BLaER1 treated with 17β-estradiol and CSF1 and Interleukin-3, amounts not matched to agents 10 nM and 100 nM (cell line): ENCODE measurements at regions not wholly inside any gene's neighbourhood (a gene's known extent, or its start where the extent isn't known, plus 50 kb on each side); places are given as distances from the start of the nearest gene placed in this dataset.
A peak's percentile ranks its signal among the peaks of the same experiment; 100 is the strongest.

Source experiments
- H3K27ac ChIP-seq, 11 experiments: shearing (Covaris generic); formaldehyde crosslinking; 2 replicates each; pipeline ENCODE4 v1.8.1; 2022
- H3K27me3 ChIP-seq, 11 experiments: shearing (Covaris generic); formaldehyde crosslinking; 2 replicates each; pipeline ENCODE4 v1.8.1; 2022
- H3K36me3 ChIP-seq, 11 experiments: shearing (Covaris generic); formaldehyde crosslinking; 2 replicates each; pipeline ENCODE4 v1.8.1; 2022
- H3K4me1 ChIP-seq, 10 experiments: shearing (Covaris generic); formaldehyde crosslinking; 2 replicates each; pipeline ENCODE4 v1.8.1; 2022
- H3K4me2 ChIP-seq, 11 experiments: shearing (Covaris generic); formaldehyde crosslinking; 2 replicates each; pipeline ENCODE4 v1.8.1; 2022
- H3K4me3 ChIP-seq, 10 experiments: shearing (Covaris generic); formaldehyde crosslinking; 2 replicates each; pipeline ENCODE4 v1.8.1; 2022
- H3K9ac ChIP-seq, 11 experiments: shearing (Covaris generic); formaldehyde crosslinking; 2 replicates each; pipeline ENCODE4 v1.8.1; 2022
- H3K9me3 ChIP-seq, 11 experiments: shearing (Covaris generic); formaldehyde crosslinking; replicated peaks in 1 of 11; 2 replicates each; pipeline ENCODE4 v1.8.1; 2022
- H4K20me1 ChIP-seq, 11 experiments: shearing (Covaris generic); formaldehyde crosslinking; 2 replicates each; pipeline ENCODE4 v1.8.1; 2022
- Cebpa-rat ChIP-seq, 11 experiments: shearing (Covaris generic); IDR thresholded peaks; 2 replicates each; pipeline ENCODE4 v1.8.1; 2022

DNA sequence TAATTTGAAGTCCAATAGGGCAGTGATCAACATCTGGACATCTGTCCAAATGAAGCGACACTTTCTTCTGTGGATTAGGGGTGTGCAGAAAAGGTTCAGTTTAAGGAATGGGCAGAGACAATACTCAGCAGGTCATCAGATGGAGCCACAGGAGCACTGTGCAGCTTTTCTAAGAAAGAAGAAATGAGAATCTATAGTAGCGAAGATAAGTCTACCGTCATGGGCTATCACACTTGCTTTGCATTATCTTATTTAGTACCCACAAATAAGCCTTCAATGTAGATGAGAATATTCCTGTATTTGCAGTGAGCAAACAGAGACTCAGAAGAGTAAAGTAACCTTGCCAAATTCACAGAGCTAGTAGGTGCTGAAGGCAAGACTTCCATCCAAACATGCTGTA is 412.0 kb upstream of the GOT2 start:
- Histone ChIP-seq H3K4me2 (no peak overlapping the region), H4K20me1 (no peaks in the 10 kb centered on the region), H3K27me3 (no peaks in the 10 kb centered on the region), H3K9ac (no peak overlapping the region), H3K9me3 (peaks cover 0 to 4% (median 0%) of the 10 kb centered on the region in 11 experiments; a peak in 1 of 22 replicates), H3K27ac (no peak overlapping the region), H3K4me3 (no peak overlapping the region), H3K36me3 (no peaks in the 10 kb centered on the region), H3K4me1 (peaks cover 0 to 18% (median 0%) of the 10 kb centered on the region in 10 experiments; a peak in 4 of 20 replicates)
- TF ChIP-seq Cebpa-rat (IDR thresholded peaks at IDR 0.05), result no peak

DNA sequence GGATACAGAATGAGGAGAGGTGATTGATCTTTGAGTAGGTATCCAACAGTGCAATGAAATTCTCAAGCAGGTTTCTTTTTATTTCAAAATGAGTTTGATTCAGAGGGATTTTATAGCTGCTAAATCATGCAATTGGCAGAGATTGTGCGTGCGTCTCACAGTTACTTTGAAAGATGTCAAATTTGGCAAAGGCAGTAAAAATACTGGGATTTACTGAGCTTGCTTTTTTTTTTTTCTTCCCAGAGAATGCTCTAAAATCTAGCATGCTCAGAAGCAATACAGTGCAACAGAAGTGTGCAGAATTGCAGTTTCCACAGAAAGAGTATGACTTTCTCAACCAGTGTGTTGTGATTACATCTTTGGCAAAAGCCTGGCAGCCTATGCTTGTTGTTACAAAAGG is 410.7 kb upstream of the GOT2 start:
- Histone ChIP-seq H3K9ac (no peak overlapping the region), H4K20me1 (no peaks in the 10 kb centered on the region), H3K36me3 (no peaks in the 10 kb centered on the region), H3K4me2 (no peak overlapping the region), H3K27ac (no peak overlapping the region), H3K9me3 (peaks cover 0 to 4% (median 0%) of the 10 kb centered on the region in 11 experiments; a peak in 1 of 22 replicates), H3K4me1 (peaks cover 0 to 18% (median 0%) of the 10 kb centered on the region in 10 experiments; a peak in 4 of 20 replicates), H3K4me3 (no peak overlapping the region), H3K27me3 (no peaks in the 10 kb centered on the region)
- no peak for TF ChIP-seq Cebpa-rat (IDR thresholded peaks at IDR 0.05)

DNA sequence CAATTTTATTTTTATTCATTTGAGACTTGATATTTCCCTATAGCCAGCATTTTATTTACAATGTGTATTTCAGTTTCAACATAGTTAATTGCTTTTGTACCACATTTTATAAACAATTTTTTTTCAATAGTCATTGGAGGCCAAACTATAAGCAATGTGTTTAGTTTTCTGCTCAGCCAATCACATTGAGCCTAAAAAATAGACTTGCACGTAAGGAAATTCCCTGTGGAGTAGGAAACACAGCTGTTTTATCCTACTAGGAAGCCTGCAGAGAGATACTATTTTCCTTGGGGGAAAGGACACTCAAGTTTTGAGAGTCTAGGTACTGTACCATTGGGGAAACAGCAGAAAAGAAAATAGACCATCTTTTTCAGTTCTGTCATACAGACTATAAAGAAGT is 410.2 kb upstream of the GOT2 start:
- no peak overlapping the region for H3K4me3 ChIP-seq
- no peak overlapping the region for H3K9ac ChIP-seq
- no peaks in the 10 kb centered on the region for H3K27me3 ChIP-seq
- H3K27ac ChIP-seq, result no peak overlapping the region
- no peaks in the 10 kb centered on the region for H4K20me1 ChIP-seq
- TF ChIP-seq Cebpa-rat (IDR thresholded peaks at IDR 0.05), result no peak
- no peak overlapping the region for H3K4me2 ChIP-seq
- H3K4me1 ChIP-seq, result peaks cover 0 to 18% (median 0%) of the 10 kb centered on the region in 10 experiments; a peak in 4 of 20 replicates
- no peaks in the 10 kb centered on the region for H3K36me3 ChIP-seq
- H3K9me3 ChIP-seq, result peaks cover 0 to 6% (median 1%) of the 10 kb centered on the region in 11 experiments; a peak in 13 of 22 replicates

DNA sequence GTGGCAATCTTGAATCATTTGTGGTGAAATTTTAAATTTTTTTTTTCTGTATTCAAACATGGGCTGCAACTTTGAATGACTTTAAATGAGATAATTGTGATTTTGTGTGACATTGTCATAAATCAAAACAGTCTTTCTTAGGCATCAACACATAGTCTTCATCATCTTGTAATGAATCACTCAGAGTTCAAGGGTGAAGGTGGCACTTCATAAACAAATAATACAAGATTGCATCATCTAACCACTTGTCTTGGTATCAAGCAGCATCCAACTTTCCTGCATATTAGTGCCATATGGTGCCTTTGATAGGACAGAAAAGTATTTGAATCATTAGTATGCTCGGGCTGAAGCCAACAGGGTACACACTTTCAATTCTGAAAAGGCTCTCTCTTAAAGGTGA is 392.4 kb upstream of the GOT2 start:
- no peak overlapping the region for H3K4me3 ChIP-seq
- no peaks in the 10 kb centered on the region for H3K27me3 ChIP-seq
- H3K9ac ChIP-seq, result no peak overlapping the region
- no peak overlapping the region for H3K27ac ChIP-seq
- no peaks in the 10 kb centered on the region for H3K4me1 ChIP-seq
- H4K20me1 ChIP-seq, result no peaks in the 10 kb centered on the region
- H3K36me3 ChIP-seq, result no peaks in the 10 kb centered on the region
- no peaks in the 10 kb centered on the region for H3K9me3 ChIP-seq
- H3K4me2 ChIP-seq, result no peak overlapping the region
- 0 out of 22 replicates have a peak, but pooled peaks of 1 of the 11 experiments have one; percentile 12 for TF ChIP-seq Cebpa-rat (IDR thresholded peaks at IDR 0.05)

DNA sequence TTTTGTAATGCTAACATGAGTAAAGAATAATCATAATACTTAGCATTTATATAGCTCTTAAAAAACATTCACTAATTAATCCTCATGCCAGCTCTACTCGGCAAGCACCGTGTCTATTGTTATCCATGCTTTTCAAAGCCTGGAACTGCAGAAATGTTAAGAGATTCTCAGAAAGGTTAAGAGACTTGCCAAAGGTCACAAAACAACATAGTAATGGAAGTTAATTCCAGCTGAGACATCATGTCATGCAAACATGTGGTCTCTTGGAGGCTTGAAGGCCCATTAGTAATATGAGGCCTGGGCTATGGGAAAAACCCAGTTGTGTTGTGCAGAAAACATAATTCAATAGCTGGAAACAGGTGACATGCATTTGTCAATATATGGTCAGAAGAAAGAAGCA is 389.9 kb upstream of the GOT2 start:
- H3K36me3 ChIP-seq, result no peaks in the 10 kb centered on the region
- H3K4me2 ChIP-seq, result no peak overlapping the region
- no peaks in the 10 kb centered on the region for H3K27me3 ChIP-seq
- H3K27ac ChIP-seq, result no peak overlapping the region
- TF ChIP-seq Cebpa-rat (IDR thresholded peaks at IDR 0.05), result no peak
- H3K4me1 ChIP-seq, result no peaks in the 10 kb centered on the region
- no peak overlapping the region for H3K4me3 ChIP-seq
- peaks cover 0 to 3% (median 0%) of the 10 kb centered on the region in 11 experiments; a peak in 1 of 22 replicates for H3K9me3 ChIP-seq
- H4K20me1 ChIP-seq, result no peaks in the 10 kb centered on the region
- no peak overlapping the region for H3K9ac ChIP-seq

DNA sequence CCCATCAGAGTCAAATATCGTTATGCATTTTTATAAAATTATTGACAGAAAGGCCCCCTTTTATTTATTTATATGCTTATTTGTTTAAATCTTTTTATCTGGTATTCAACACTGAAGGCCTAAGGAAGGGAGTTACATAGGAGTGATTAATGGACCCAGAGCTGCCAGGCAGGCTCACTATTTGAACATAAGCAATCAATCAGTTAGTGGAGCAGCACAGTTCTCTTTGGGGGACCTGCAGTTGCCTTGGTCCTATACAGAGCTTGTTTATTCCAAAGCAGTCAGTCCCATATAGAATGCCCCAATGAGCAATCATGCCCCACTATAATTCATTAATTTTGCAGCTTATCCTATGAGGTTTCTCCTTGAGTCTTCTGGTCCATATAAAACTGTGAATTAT is 389.4 kb upstream of the GOT2 start:
- H3K4me2 ChIP-seq, result no peak overlapping the region
- H3K27me3 ChIP-seq, result no peaks in the 10 kb centered on the region
- H3K36me3 ChIP-seq, result no peaks in the 10 kb centered on the region
- no peaks in the 10 kb centered on the region for H3K4me1 ChIP-seq
- H3K9me3 ChIP-seq, result peaks cover 0 to 3% (median 0%) of the 10 kb centered on the region in 11 experiments; a peak in 1 of 22 replicates
- no peak overlapping the region for H3K4me3 ChIP-seq
- H3K27ac ChIP-seq, result no peak overlapping the region
- no peak for TF ChIP-seq Cebpa-rat (IDR thresholded peaks at IDR 0.05)
- no peaks in the 10 kb centered on the region for H4K20me1 ChIP-seq
- no peak overlapping the region for H3K9ac ChIP-seq

DNA sequence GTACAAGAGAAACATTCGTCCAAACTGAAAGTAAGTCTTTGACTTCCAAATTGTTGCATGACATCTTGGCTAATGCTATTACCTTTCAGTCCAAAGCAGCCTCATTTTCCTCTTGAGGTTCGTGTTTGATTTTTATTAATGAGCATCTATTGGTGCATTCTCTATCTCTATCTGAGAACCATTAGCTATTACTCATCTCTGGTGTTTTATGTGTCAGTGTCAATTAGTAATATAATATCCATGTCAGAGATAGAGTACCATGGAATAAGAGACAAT is 388.1 kb upstream of the GOT2 start:
- H3K36me3 ChIP-seq, result no peaks in the 10 kb centered on the region

DNA sequence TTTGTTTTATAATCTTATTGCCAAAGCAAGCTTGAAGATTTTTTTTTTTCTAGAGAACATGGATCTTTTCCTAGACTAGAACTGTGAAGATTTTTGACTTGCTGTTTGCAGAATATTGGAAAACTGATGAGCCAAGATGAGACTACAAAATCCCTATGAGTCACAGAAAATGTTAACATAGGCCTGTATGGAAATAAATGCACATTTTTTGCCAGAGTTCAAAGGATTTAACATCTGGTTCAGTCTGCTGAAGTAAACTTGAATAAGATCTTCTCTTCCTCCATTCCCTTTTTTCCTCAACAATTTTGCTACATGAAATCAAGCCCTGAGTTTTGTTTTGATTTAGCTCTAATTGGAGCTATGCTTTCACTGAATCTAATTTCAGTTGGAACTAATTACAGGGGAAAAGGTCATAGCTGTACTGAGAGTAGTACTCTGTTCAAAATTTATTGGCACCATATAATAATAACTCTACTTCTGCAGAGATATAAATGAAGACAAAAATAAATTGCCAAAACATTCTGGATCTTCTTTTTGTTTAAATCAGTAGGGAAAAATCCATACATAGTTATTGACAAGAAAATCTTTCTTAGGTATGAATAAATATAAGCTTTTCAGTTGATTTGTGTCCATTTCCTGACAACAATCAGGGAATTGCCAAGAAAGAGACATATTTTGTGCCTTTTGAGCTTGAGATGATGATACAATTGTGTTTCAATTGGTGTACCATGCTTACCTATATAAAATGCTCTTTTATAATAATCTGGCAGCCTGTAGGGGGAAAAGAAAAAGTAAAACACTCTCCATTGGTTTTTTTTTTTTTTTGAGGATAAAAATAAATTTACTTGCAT is 387.5 kb upstream of the GOT2 start:
- Histone ChIP-seq H3K4me3 (no peak overlapping the region), H3K4me1 (no peaks in the 10 kb centered on the region), H3K9me3 (peaks cover 0 to 3% (median 0%) of the 10 kb centered on the region in 11 experiments; a peak in 1 of 22 replicates), H3K9ac (no peak overlapping the region), H3K36me3 (no peaks in the 10 kb centered on the region), H3K4me2 (no peak overlapping the region), H3K27me3 (no peaks in the 10 kb centered on the region), H4K20me1 (no peaks in the 10 kb centered on the region), H3K27ac (no peak overlapping the region)
- no peak for TF ChIP-seq Cebpa-rat (IDR thresholded peaks at IDR 0.05)

More for the DNA sequence above, 388.1 kb upstream of the GOT2 start:
- TF ChIP-seq Cebpa-rat (IDR thresholded peaks at IDR 0.05), result no peak
- Histone ChIP-seq H3K27ac (no peak overlapping the region), H3K4me2 (no peak overlapping the region), H3K4me1 (no peaks in the 10 kb centered on the region), H3K9ac (no peak overlapping the region), H4K20me1 (no peaks in the 10 kb centered on the region), H3K27me3 (no peaks in the 10 kb centered on the region), H3K4me3 (no peak overlapping the region), H3K9me3 (peaks cover 0 to 3% (median 0%) of the 10 kb centered on the region in 11 experiments; a peak in 1 of 22 replicates)

DNA sequence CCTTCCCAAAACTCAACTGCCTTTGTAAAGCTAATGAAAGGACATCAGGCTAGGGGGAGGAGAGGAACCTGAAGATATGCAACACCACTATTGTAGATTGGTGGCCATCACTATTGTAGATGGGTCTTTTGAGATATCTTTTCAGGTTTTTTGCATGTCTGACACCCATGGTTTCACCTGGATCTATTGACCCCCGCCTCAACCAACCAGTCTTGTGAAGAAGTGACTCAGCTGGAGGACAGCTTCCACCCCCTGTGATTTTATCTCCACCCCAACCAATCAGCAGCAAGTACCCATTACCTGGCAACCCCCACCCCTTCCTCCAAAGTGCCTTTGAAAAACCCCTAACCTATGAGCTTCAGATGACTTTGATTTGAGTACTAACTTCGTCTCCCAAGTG is 382.6 kb upstream of the GOT2 start:
- Histone ChIP-seq H4K20me1 (no peaks in the 10 kb centered on the region), H3K27ac (no peak overlapping the region), H3K4me1 (no peaks in the 10 kb centered on the region), H3K4me2 (no peak overlapping the region), H3K9ac (no peak overlapping the region), H3K9me3 (peaks cover 0 to 3% (median 0%) of the 10 kb centered on the region in 11 experiments; a peak in 1 of 22 replicates), H3K36me3 (no peaks in the 10 kb centered on the region), H3K27me3 (no peaks in the 10 kb centered on the region), H3K4me3 (no peak overlapping the region)
- no peak for TF ChIP-seq Cebpa-rat (IDR thresholded peaks at IDR 0.05)

DNA sequence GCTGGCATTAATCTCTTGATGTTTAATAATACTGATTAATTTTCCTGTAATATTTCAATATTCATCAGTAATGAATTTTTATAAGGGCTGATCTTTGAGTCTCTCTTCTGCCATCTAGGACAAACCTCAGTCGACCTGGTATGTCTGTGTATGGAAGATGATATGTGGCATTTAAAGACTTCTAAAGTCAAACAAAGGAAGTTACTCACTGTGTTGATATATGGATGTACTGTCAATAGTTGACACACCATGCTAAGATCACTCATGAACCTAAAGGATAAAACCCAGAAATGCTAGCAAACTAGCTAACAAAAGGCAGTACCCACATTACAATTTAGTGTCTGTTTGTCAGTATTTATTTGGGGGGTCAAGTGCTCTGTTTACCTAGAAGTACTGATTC is 380.7 kb upstream of the GOT2 start:
- H3K9ac ChIP-seq, result no peak overlapping the region
- no peaks in the 10 kb centered on the region for H3K36me3 ChIP-seq
- H3K4me3 ChIP-seq, result no peak overlapping the region
- H3K4me1 ChIP-seq, result no peaks in the 10 kb centered on the region
- H3K4me2 ChIP-seq, result no peak overlapping the region
- H3K27ac ChIP-seq, result no peak overlapping the region
- H3K9me3 ChIP-seq, result no peaks in the 10 kb centered on the region
- no peak for TF ChIP-seq Cebpa-rat (IDR thresholded peaks at IDR 0.05)
- H4K20me1 ChIP-seq, result no peaks in the 10 kb centered on the region
- H3K27me3 ChIP-seq, result no peaks in the 10 kb centered on the region
